Transverse colon (tissue), 4 donors: ENCODE measurements at regions not wholly inside any gene's neighbourhood (a gene's known extent, or its start where the extent isn't known, plus 50 kb on each side); places are given as distances from the start of the nearest gene placed in this dataset.

Experiments used
- DNase-seq: peaks from one replicate; pipeline ENCODE4 v3.0.0-alpha.2; 2019
- H3K27ac ChIP-seq, 4 donors: fragments of 200-600 bp; sonication (generic); 2 replicates each; pipeline ENCODE4 v1.5.1; 2016 to 2018; ENCODE audit warnings: inconsistent platforms in 4 of 4
- H3K27me3 ChIP-seq: fragments of 200-600 bp; sonication (generic); 2 replicates; pipeline ENCODE4 v1.5.1; 2017; ENCODE audit warnings: inconsistent platforms
- H3K36me3 ChIP-seq, 4 donors: fragments of 200-600 bp; sonication (generic); 2 replicates each; pipeline ENCODE4 v1.5.1; 2017 to 2019; ENCODE audit warnings: inconsistent platforms in 4 of 4
- H3K4me1 ChIP-seq, 4 donors: fragments of 200-600 bp; sonication (generic); 2 replicates each; pipeline ENCODE4 v1.5.1; 2017 to 2020; ENCODE audit warnings: inconsistent platforms in 4 of 4
- H3K4me3 ChIP-seq, 4 donors: fragments of 200-600 bp; sonication (generic); 1 replicate in 1 of 4; 2 replicates in 3 of 4; pipeline versions ENCODE4 v1.5.1 to v1.6.1; 2017 to 2019; ENCODE audit warnings: inconsistent platforms in 4 of 4
- H3K9me3 ChIP-seq, 2 donors: fragments of 200-600 bp; sonication (generic); 2 replicates each; pipeline ENCODE4 v1.5.1; 2017 to 2019; ENCODE audit warnings: inconsistent platforms in 2 of 2
- CTCF ChIP-seq, 5 experiments: fragments of 200-600 bp in 3 of 5; fragments of 450-650 bp in 2 of 5; sonication (generic) in 3 of 5; IDR thresholded peaks; 1 replicate in 2 of 5; 2 replicates in 3 of 5; pipeline ENCODE4 v1.5.1; 2016 to 2017; ENCODE audit warnings: antibody characterized with exemption in 5 of 5, inconsistent platforms in 3 of 5, mild to moderate bottlenecking in 2 of 5, moderate library complexity in 1 of 5
- EP300 ChIP-seq: sonication (generic); formaldehyde crosslinking; IDR thresholded peaks from one replicate; pipeline ENCODE4 v1.6.1; 2017; ENCODE audit warnings: antibody characterized with exemption, low read depth
- POLR2A ChIP-seq: fragments of 450-650 bp; IDR thresholded peaks from one replicate; pipeline ENCODE4 v1.6.1; 2016; ENCODE audit warnings: antibody characterized with exemption, mild to moderate bottlenecking, moderate library complexity
- POLR2AphosphoS5 ChIP-seq, 3 donors: sonication (generic); formaldehyde crosslinking; IDR thresholded peaks; one replicate each; pipeline ENCODE4 v1.6.1; 2016; ENCODE audit warnings: antibody characterized with exemption in 3 of 3
- WGBS, 2 donors: methylation state at CpG; one replicate each; pipeline ENCODE4 v1.1.5; 2018; ENCODE audit warnings: low coverage in 1 of 2; 5-methylcytosine and 5-hydroxymethylcytosine counted together
- in situ Hi-C, 4 donors: fragments of 200-750 bp; cut with MboI; loops; one replicate each; pipeline versions ENCODE4 v1.15.0 to v1.15.1; 2017; ENCODE audit warnings: low sequenced_read_pairs in 3 of 4, low pct_ligation_motif_present in 1 of 4, low pct_unique_long_range_greater_than_20kb in 1 of 4
- intact Hi-C: fragments of 100-400 bp; cut with DNase I; formaldehyde crosslinking; loops from one replicate; pipeline ENCODE4 v1.15.1; 2023; ENCODE audit warnings: low total_unique reads

- DNase-seq: no peak
- Histone ChIP-seq H3K27ac (no peak overlapping the region), H3K27me3 (no peaks in the 10 kb centered on the region), H3K36me3 (no peaks in the 10 kb centered on the region), H3K4me1 (no peaks in the 10 kb centered on the region), H3K9me3 (no peaks in the 10 kb centered on the region), H3K4me3 (no peak overlapping the region)
- in situ Hi-C loops: no loop called here
- 82 to 84% methylated on average over 3 of the region's 3 CpGs for WGBS, 2 donors
- intact Hi-C loops: no loop called here
- TF ChIP-seq EP300 (no peak), POLR2A (no peak), POLR2AphosphoS5 (IDR thresholded peaks at IDR 0.05) (no peak)
Observed at GRCh38 chr13:105591277-105591676, 944.2 kb downstream of the EFNB2 start.

- TF ChIP-seq CTCF (IDR thresholded peaks at IDR 0.05) (no peak), POLR2AphosphoS5 (IDR thresholded peaks at IDR 0.05) (no peak), POLR2A (no peak), EP300 (no peak)
- intact Hi-C loops (no loop called here), in situ Hi-C loops (no loop called here)
- Histone ChIP-seq H3K4me3 (no peak overlapping the region), H3K36me3 (no peaks in the 10 kb centered on the region), H3K9me3 (no peaks in the 10 kb centered on the region), H3K27ac (no peak overlapping the region), H3K27me3 (no peaks in the 10 kb centered on the region), H3K4me1 (no peaks in the 10 kb centered on the region)
- 81 to 91% methylated on average over 2 to 7 of the region's 7 CpGs for WGBS, 2 donors
- DNase-seq: no peak
Observed at GRCh38 chr13:105587786-105588185, 947.7 kb downstream of the EFNB2 start.

GRCh38 chr13:105579821-105580710 lies 955.4 kb downstream of the EFNB2 start:
- Histone ChIP-seq H3K9me3 (no peaks in the 10 kb centered on the region), H3K4me1 (no peaks in the 10 kb centered on the region), H3K4me3 (no peak overlapping the region), H3K27me3 (no peaks in the 10 kb centered on the region), H3K36me3 (no peaks in the 10 kb centered on the region), H3K27ac (no peak overlapping the region)
- no peak for DNase-seq
- TF ChIP-seq CTCF (IDR thresholded peaks at IDR 0.05) (no peak), POLR2A (no peak), EP300 (no peak), POLR2AphosphoS5 (IDR thresholded peaks at IDR 0.05) (no peak)
- in situ Hi-C loops: no loop called here
- intact Hi-C loops: no loop called here
- 65 to 89% methylated on average over 2 of the region's 2 CpGs for WGBS, 2 donors

GRCh38 chr13:105573136-105573535 lies 962.3 kb downstream of the EFNB2 start:
- DNase-seq: no peak
- H3K4me1 ChIP-seq: no peaks in the 10 kb centered on the region
- WGBS, 2 donors: 67 to 80% methylated on average over 1 of the region's 1 CpG
- H3K36me3 ChIP-seq: no peaks in the 10 kb centered on the region
- in situ Hi-C loops: no loop called here
- intact Hi-C loops: no loop called here
- H3K4me3 ChIP-seq: no peak overlapping the region
- no peak overlapping the region for H3K27ac ChIP-seq
- no peaks in the 10 kb centered on the region for H3K9me3 ChIP-seq
- TF ChIP-seq POLR2AphosphoS5 (IDR thresholded peaks at IDR 0.05) (no peak), POLR2A (no peak), CTCF (IDR thresholded peaks at IDR 0.05) (no peak), EP300 (no peak)
- H3K27me3 ChIP-seq: no peaks in the 10 kb centered on the region
